T47D (cell line): ENCODE measurements at regions not wholly inside any gene's neighbourhood (a gene's known extent, or its start where the extent isn't known, plus 50 kb on each side); places are given as distances from the start of the nearest gene placed in this dataset.
A peak's percentile ranks its signal among the peaks of the same experiment; 100 is the strongest.
"Not testable (repeated sequence)": the region's sequence is repeated elsewhere in the genome, so short reads cannot be mapped to it uniquely, and the experiment has no call there.

ENCODE experiments used
- DNase-seq, 2 experiments: peaks; one replicate each; pipeline versions ENCODE4 v3.0.0 to v3.0.0-alpha.2; 2011 to 2012; ENCODE audit warnings: low read depth in 1 of 2, low spot score in 1 of 2
- JUND ChIP-seq: IDR thresholded peaks from 2 replicates; pipeline ENCODE4 v1.6.1; 2012; ENCODE audit warnings: low read depth
- in situ Hi-C: cut with HindIII; loops from 2 replicates; pipeline ENCODE4 v1.10.0; 2016; ENCODE audit warnings: low sequenced_read_pairs, low pct_unique_long_range_greater_than_20kb

DNA sequence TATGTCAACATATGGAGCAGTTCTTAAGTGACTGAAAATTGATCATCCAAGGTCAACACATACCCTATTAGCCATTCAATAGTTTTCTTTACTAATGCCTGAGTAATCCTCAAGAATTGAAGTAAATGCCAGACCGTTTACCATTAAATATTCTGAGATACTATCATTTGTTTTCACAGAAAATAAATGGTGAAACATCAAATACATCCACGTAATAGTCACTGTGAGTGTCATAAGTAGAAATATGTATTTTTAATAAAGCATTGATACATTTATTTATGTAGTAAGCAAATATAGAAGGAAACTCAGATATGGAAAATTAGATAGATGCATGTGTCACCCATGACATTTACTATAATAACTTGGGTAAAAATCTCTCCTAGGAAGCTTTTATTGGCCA lies 927.8 kb upstream of the NRXN1 start:
- in situ Hi-C loops: no loop called here
- TF ChIP-seq JUND: no peak
- DNase-seq: no peak

GRCh38 chr2:51953931-51954330 lies 922.0 kb upstream of the NRXN1 start:
- in situ Hi-C loops: no loop called here
- DNase-seq: no peak
- no peak for TF ChIP-seq JUND

DNA sequence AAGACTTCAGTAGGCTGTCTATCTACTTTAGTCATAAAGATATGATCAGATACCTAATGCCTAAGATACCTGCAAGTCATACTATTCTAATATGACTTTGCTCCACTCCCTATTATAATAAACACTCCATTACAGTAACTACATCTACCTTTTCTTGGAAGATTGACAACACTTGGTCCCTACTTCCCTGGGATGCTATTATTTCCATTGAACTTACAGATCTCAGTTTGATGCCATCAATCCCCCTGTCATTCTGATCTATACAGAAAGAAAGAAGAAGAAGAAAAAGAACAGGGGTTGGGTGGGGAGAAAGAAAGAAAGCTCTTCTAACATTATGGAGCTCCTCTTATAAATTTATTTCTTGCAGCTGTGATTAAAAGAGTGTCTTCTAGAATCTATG lies 889.1 kb upstream of the NRXN1 start:
- no peak for DNase-seq
- no peak for TF ChIP-seq JUND
- in situ Hi-C loops: no loop called here

GRCh38 chr2:51920509-51920908 lies 888.6 kb upstream of the NRXN1 start:
- peak in 1 of 2 experiments; percentile 25 for DNase-seq
- TF ChIP-seq JUND: no peak
- in situ Hi-C loops: no loop called here

- in situ Hi-C loops: no loop called here
- TF ChIP-seq JUND: no peak
- DNase-seq: no peak
These were observed 887.5 kb upstream of the NRXN1 start for GRCh38 chr2:51919395-51919794.

DNA sequence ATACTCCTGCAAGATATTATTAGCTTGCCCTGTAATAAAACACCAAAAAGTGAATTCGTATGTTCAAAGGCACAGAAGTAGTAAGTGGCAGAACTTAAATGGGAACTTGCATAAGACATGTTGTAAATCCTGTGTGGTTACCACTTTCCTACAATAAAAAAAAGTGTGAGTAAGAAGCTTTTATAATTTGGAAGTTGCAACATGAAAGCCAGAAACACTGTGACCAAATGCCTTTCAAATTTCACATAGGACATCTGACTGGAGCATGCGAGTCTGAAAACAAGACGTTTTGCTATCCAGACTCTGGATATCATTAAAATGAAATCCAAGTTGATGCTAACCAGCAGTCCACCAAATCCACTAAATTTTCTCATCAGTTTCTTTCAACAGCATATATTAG lies 886.2 kb upstream of the NRXN1 start:
- in situ Hi-C loops: no loop called here
- TF ChIP-seq JUND: no peak
- DNase-seq: no peak

GRCh38 chr2:51903728-51904127 lies 871.8 kb upstream of the NRXN1 start:
- no peak for DNase-seq
- no peak for TF ChIP-seq JUND
- in situ Hi-C loops: no loop called here

- in situ Hi-C loops: no loop called here
- DNase-seq: no peak
- TF ChIP-seq JUND: no peak
These were observed 867.7 kb upstream of the NRXN1 start for GRCh38 chr2:51899643-51900042.

DNA sequence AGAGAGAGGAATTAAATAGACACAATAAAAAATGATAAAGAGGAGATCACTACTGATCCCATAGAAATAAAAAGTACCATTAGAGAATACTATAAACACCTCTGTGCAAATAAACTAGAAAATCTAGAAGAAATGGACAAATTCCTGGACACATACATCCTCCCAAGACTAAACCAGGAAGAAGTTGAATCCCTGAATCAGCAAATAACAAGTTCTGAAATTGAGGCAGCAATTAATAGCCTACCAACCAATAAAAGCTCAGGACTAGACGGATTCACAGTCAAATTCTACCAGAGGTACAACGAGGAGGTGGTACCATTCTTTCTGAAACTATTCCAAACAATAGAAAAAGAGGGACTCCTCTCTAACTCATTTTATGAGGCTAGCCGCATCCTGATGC lies 862.7 kb upstream of the NRXN1 start:
- DNase-seq, in situ Hi-C loops: not testable (repeated sequence)

- in situ Hi-C loops: no loop called here
- TF ChIP-seq JUND: no peak
- no peak for DNase-seq
These were observed 856.2 kb upstream of the NRXN1 start for GRCh38 chr2:51888120-51888519.

- in situ Hi-C loops: no loop called here
- TF ChIP-seq JUND: no peak
- no peak for DNase-seq
These were observed 849.7 kb upstream of the NRXN1 start for GRCh38 chr2:51881673-51882072.

- no peak for TF ChIP-seq JUND
- no peak for DNase-seq
- in situ Hi-C loops: no loop called here
These were observed 848.2 kb upstream of the NRXN1 start for GRCh38 chr2:51880153-51880552.

- TF ChIP-seq JUND: no peak
- no peak for DNase-seq
- in situ Hi-C loops: no loop called here
These were observed 834.4 kb upstream of the NRXN1 start for GRCh38 chr2:51866361-51866760.

DNA sequence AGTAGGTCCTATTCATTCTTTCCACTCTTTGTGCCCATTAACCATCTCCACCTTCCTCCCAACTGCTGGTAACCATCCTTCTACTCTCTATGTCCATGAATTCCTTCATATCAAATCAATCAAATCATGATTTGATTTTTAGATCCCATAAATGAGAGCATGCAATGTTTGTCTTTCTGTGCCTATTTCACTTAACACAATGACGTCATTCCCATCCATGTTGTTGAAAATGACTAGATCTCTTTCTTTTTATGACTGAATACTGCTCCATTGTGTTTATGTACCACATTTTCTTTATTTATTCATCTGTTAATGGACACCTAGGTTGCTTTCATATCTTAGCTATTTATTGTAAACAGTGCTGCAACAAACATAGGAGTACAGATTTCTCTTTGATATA lies 827.3 kb upstream of the NRXN1 start:
- no peak for DNase-seq
- no peak for TF ChIP-seq JUND
- in situ Hi-C loops: no loop called here

DNA sequence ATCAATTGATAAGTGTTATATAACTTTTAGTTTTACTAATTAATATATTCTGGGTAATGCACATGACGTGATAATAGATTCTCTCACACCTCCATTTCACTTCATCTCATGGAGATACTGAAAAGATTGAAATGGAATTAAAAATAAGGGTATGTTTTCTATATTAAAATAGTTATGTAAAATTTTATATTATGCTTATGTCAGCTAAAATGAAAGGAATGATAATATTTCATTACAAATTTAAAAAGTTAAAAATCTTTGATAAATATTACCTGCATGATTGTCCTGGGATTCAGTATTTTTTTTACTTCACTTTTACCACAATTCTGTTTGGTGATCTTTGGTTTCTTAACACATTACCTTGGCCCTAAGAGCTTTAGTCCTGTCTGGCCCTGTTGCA lies 823.8 kb upstream of the NRXN1 start:
- no peak for DNase-seq
- in situ Hi-C loops: no loop called here
- TF ChIP-seq JUND: no peak
